ENCODE measurements at regions not wholly inside any gene's neighbourhood (a gene's known extent, or its start where the extent isn't known, plus 50 kb on each side); places are given as distances from the start of the nearest gene placed in this dataset.

DNA sequence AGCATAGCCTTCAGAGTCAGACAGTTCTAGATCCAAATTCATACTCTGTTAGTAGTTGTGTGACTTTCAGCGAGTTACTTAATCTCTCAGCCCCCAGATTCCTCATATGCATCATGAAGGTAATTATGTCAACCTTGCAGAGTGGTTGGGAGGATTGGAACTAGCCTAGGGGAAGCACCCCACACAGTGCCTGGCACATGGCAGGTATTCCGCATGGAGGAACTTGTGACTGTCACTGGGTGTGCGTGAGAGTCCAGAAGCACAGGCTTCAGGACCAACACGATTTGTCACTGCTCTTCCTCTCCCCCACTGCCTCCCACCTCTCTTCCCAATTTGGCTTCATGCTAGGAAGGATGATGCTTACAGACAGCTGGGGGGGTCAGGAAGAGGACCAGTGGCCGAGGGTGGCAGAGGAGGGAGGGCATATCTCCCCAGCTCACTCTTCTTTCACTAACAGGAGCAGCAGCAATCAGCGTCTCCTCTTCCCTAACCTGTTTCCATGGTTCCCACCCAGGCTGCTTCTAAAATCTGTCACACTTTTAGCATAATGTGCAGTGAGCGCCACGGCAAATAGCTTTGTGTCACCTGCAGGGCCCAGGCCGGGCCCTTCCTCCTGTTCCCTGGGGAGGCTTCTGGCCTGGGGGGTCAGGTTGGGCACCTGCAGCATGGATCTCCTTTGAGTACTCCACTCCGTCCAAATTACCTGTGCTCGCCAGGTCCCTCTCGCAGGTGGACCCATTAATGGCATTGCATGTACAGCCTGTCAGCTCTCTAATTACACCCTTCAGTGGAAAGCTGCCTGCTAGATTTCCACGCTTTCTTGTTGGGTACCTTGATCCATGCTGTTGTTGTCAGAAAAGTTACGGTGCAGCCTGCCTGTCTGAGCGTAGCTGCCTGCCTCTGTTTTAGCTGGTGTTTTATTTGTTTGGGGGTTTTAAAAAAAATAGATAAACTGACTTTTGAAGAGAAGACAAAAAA is 400.4 kb downstream of the NXPE2 start:
- no peaks in the 10 kb centered on the region for H3K9me3 ChIP-seq (ENCODE audit: control insufficient read depth, low read length)
- no peak overlapping the region for H2AFZ ChIP-seq
- H3K4me2 ChIP-seq (ENCODE audit: low read length), result no peak overlapping the region
- H3K79me2 ChIP-seq, result no peaks in the 10 kb centered on the region
- H3K36me3 ChIP-seq (ENCODE audit: control insufficient read depth, insufficient read depth, low read length), result no peaks in the 10 kb centered on the region
- H3K4me1 ChIP-seq, result no peaks in the 10 kb centered on the region
- no peak for TF ChIP-seq CTCF (IDR thresholded peaks at IDR 0.05)
- H3K4me3 ChIP-seq (ENCODE audit: low read depth, low read length), result no peak overlapping the region
- no peak overlapping the region for H3K9ac ChIP-seq
- H3K27me3 ChIP-seq (ENCODE audit: control insufficient read depth, insufficient read depth, low read length), result no peaks in the 10 kb centered on the region
- H3K27ac ChIP-seq, result no peak overlapping the region

GRCh38 chr11:115080923-115081680 is 402.8 kb downstream of the NXPE2 start:
- Histone ChIP-seq H2AFZ (no peak overlapping the region), H3K27me3 (ENCODE audit: control insufficient read depth, insufficient read depth, low read length) (no peaks in the 10 kb centered on the region), H3K79me2 (no peaks in the 10 kb centered on the region), H3K4me3 (ENCODE audit: low read depth, low read length) (no peak overlapping the region), H3K9ac (no peak overlapping the region), H3K4me1 (no peaks in the 10 kb centered on the region), H3K27ac (no peak overlapping the region), H3K9me3 (ENCODE audit: control insufficient read depth, low read length) (no peaks in the 10 kb centered on the region), H3K4me2 (ENCODE audit: low read length) (no peak overlapping the region), H3K36me3 (ENCODE audit: control insufficient read depth, insufficient read depth, low read length) (no peaks in the 10 kb centered on the region)
- no peak for TF ChIP-seq CTCF (IDR thresholded peaks at IDR 0.05)

GRCh38 chr11:115081972-115082371 is 403.6 kb downstream of the NXPE2 start:
- Histone ChIP-seq H3K9me3 (ENCODE audit: control insufficient read depth, low read length) (no peaks in the 10 kb centered on the region), H3K79me2 (no peaks in the 10 kb centered on the region), H3K4me1 (no peaks in the 10 kb centered on the region), H3K4me2 (ENCODE audit: low read length) (no peak overlapping the region), H3K27me3 (ENCODE audit: control insufficient read depth, insufficient read depth, low read length) (no peaks in the 10 kb centered on the region), H3K9ac (no peak overlapping the region), H3K27ac (no peak overlapping the region), H2AFZ (no peak overlapping the region), H3K36me3 (ENCODE audit: control insufficient read depth, insufficient read depth, low read length) (no peaks in the 10 kb centered on the region), H3K4me3 (ENCODE audit: low read depth, low read length) (no peak overlapping the region)
- no peak for TF ChIP-seq CTCF (IDR thresholded peaks at IDR 0.05)

GRCh38 chr11:115083144-115083806 is 404.9 kb downstream of the NXPE2 start:
- Histone ChIP-seq H2AFZ (no peak overlapping the region), H3K27ac (no peak overlapping the region), H3K9me3 (ENCODE audit: control insufficient read depth, low read length) (no peaks in the 10 kb centered on the region), H3K4me1 (no peaks in the 10 kb centered on the region), H3K79me2 (no peaks in the 10 kb centered on the region), H3K9ac (no peak overlapping the region), H3K4me3 (ENCODE audit: low read depth, low read length) (no peak overlapping the region), H3K27me3 (ENCODE audit: control insufficient read depth, insufficient read depth, low read length) (no peaks in the 10 kb centered on the region), H3K36me3 (ENCODE audit: control insufficient read depth, insufficient read depth, low read length) (no peaks in the 10 kb centered on the region), H3K4me2 (ENCODE audit: low read length) (no peak overlapping the region)
- no peak for TF ChIP-seq CTCF (IDR thresholded peaks at IDR 0.05)

Data from parathyroid adenoma (tissue), 2 donors.